CD4-positive, alpha-beta memory T cell (primary cell): ENCODE measurements at regions not wholly inside any gene's neighbourhood (a gene's known extent, or its start where the extent isn't known, plus 50 kb on each side); places are given as distances from the start of the nearest gene placed in this dataset.

Experiments
- CTCF ChIA-PET: fragments of 350-600 bp; sonication (Branson Sonifier 250); formaldehyde crosslinking; loops from one replicate; lab custom pipeline; 2021; ENCODE audit warnings: inconsistent platforms; ENCODE audit not compliant: partially characterized antibody; lab: Charles Lee
- POLR2A ChIA-PET: fragments of 350-600 bp; sonication (Branson Sonifier 250); formaldehyde crosslinking; loops from one replicate; lab custom pipeline; 2021; ENCODE audit not compliant: partially characterized antibody; lab: Charles Lee
- DNase-seq, 5 donors: peaks; one replicate each; pipeline versions ENCODE4 v3.0.0 to v3.0.0-alpha.2; 2020 to 2022; ENCODE audit warnings: mixed read lengths in 1 of 5
- H3K27ac ChIP-seq: one replicate; pipeline ENCODE4 v1.7.0; 2013; ENCODE audit warnings: low read depth, low read length
- H3K27me3 ChIP-seq: 2 replicates; pipeline ENCODE4 v1.7.0; 2013; ENCODE audit warnings: mild to moderate bottlenecking, low read length, moderate library complexity; ENCODE audit not compliant: insufficient read depth
- H3K36me3 ChIP-seq: 2 replicates; pipeline ENCODE4 v1.7.0; 2013; ENCODE audit warnings: mild to moderate bottlenecking, low read length, moderate library complexity; ENCODE audit not compliant: insufficient read depth
- H3K4me1 ChIP-seq: 2 replicates; pipeline ENCODE4 v1.7.0; 2013; ENCODE audit warnings: mild to moderate bottlenecking, low read length, moderate library complexity; ENCODE audit not compliant: insufficient read depth
- H3K4me3 ChIP-seq, 2 donors: one replicate each; pipeline ENCODE4 v1.7.0; 2013; ENCODE audit warnings: low read length in 2 of 2, mild to moderate bottlenecking in 1 of 2
- H3K9me3 ChIP-seq, 2 donors: one replicate each; pipeline ENCODE4 v1.7.0; 2013; ENCODE audit warnings: low read length in 2 of 2, control low read depth in 1 of 2; ENCODE audit not compliant: control insufficient read depth in 1 of 2
- H3K27ac Mint-ChIP-seq, 7 donors: one replicate each; pipeline ENCODE4 v1.8.0; 2020 to 2021; ENCODE audit warnings: mixed read lengths in 7 of 7, mild to moderate bottlenecking in 6 of 7, inconsistent platforms in 3 of 7, moderate library complexity in 3 of 7
- H3K27me3 Mint-ChIP-seq, 2 donors: one replicate each; pipeline ENCODE4 v1.8.0; 2020 to 2021; ENCODE audit warnings: mixed read lengths in 2 of 2
- H3K36me3 Mint-ChIP-seq, 2 donors: one replicate each; pipeline ENCODE4 v1.8.0; 2020 to 2021; ENCODE audit warnings: mixed read lengths in 2 of 2, inconsistent platforms in 1 of 2, mild to moderate bottlenecking in 1 of 2
- H3K4me1 Mint-ChIP-seq, 4 donors: one replicate each; pipeline ENCODE4 v1.8.0; 2020 to 2021; ENCODE audit warnings: mixed read lengths in 4 of 4, mild to moderate bottlenecking in 1 of 4
- H3K4me3 Mint-ChIP-seq, 8 donors: one replicate each; pipeline ENCODE4 v1.8.0; 2020 to 2021; ENCODE audit warnings: mixed read lengths in 8 of 8, mild to moderate bottlenecking in 7 of 8, moderate library complexity in 6 of 8, inconsistent platforms in 3 of 8
- H3K9me3 Mint-ChIP-seq, 8 donors: one replicate each; pipeline ENCODE4 v1.8.0; 2020 to 2021; ENCODE audit warnings: mixed read lengths in 8 of 8, mild to moderate bottlenecking in 5 of 8, inconsistent platforms in 3 of 8, moderate library complexity in 1 of 8
- intact Hi-C: fragments of 100-400 bp; cut with micrococcal nuclease; formaldehyde crosslinking; loops from one replicate; pipeline ENCODE4 v1.15.1; 2023

DNA sequence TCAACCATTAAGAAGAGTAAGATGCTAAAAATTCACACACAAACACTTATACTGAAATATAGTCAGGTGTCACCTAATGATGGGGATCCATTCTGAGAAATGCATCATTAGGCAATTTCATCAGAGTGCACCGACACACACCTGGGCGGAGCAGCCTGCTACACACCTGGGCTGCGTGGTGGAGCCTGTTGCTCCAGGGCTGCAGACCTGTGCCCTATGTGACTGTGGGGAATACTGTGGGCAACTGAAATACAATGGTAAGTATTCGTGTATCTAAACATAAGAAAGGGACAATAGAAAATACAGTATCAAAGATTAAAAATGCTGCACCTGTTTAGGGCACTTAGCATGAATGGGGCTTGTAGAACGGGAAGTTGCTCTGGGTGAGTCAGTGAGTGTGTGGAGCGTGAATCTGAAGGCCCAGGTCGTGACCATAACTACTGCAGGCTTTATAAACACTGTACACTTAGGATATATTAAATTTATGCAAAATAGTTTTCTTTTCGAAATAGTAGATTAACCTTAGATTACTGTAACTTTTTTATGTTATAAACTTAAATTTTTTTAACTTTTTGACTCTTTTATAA lies 124.4 kb upstream of the AFDN start:
- Mint-ChIP-seq H3K4me1 (peaks cover 13 to 45% (median 33%) of the 10 kb centered on the region in 4 donors), H3K4me3 (no peak overlapping the region), H3K27me3 (peaks cover 11 to 20% of the 10 kb centered on the region in 2 donors), H3K27ac (no peak overlapping the region), H3K36me3 (no peaks in the 10 kb centered on the region), H3K9me3 (peaks cover 0 to 2% (median 0%) of the 10 kb centered on the region in 8 donors)
- Histone ChIP-seq H3K4me3 (no peak overlapping the region), H3K4me1 (peaks cover 44% of the 10 kb centered on the region), H3K27me3 (peaks cover 15% of the 10 kb centered on the region), H3K27ac (no peak overlapping the region), H3K36me3 (no peaks in the 10 kb centered on the region), H3K9me3 (no peaks in the 10 kb centered on the region)
- intact Hi-C loops, result no loop called here
- no peak for DNase-seq
- POLR2A ChIA-PET, result no interaction called here
- CTCF ChIA-PET, result no interaction called here

DNA sequence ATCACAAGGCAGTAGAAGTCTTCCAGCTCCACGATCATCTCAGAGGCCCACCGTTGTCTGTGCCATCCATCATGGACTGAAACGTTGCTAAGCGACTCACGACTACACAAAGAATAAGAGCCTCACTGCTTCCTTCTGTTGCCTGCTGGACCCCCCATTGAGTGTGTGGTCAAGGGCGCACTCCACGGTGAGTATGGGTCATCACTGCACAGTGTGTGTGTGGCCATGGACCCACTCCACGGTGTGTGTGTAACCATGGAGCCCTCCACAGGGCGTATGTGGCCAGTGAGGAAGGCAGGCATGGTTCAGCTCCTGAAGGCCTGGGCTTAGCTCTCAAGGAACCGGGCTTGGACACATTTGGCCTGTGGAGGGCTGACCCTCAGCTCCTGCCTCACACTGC lies 123.4 kb upstream of the AFDN start:
- peaks cover 44% of the 10 kb centered on the region for H3K4me1 ChIP-seq
- intact Hi-C loops, result no loop called here
- no peaks in the 10 kb centered on the region for H3K9me3 ChIP-seq
- H3K36me3 Mint-ChIP-seq, result no peaks in the 10 kb centered on the region
- H3K9me3 Mint-ChIP-seq, result peaks cover 0 to 2% (median 0%) of the 10 kb centered on the region in 8 donors
- peaks cover 25% of the 10 kb centered on the region for H3K27me3 ChIP-seq
- H3K4me3 ChIP-seq, result no peak overlapping the region
- no peak overlapping the region for H3K4me3 Mint-ChIP-seq
- ChIA-PET POLR2A (no interaction called here), CTCF (no interaction called here)
- DNase-seq, result no peak
- H3K36me3 ChIP-seq, result no peaks in the 10 kb centered on the region
- H3K27ac Mint-ChIP-seq, result no peak overlapping the region
- peaks cover 13 to 51% (median 36%) of the 10 kb centered on the region in 4 donors for H3K4me1 Mint-ChIP-seq
- no peak overlapping the region for H3K27ac ChIP-seq
- peaks cover 15 to 25% of the 10 kb centered on the region in 2 donors for H3K27me3 Mint-ChIP-seq

DNA sequence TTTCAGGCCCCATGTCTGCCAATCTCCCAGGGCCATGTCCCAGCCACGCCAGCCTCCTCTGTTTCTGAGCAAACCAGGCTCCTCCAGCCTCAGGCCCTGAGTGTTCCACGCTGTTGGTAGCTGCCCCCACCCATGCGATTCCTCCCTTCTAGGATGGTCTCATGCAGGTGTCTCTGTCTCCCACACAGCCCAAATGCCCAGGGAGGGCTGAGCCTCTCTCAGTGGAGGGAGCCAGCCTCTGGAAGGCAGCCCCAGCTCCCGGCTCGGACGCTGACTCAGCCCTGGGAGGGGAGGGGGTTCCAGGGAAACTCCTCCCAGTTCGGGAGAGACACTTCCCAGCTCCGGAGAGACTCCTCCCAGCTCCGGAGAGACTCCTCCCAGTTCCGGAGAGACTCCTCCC lies 122.9 kb upstream of the AFDN start:
- intact Hi-C loops, result no loop called here
- peaks cover 14 to 55% (median 38%) of the 10 kb centered on the region in 4 donors for H3K4me1 Mint-ChIP-seq
- no peak overlapping the region for H3K27ac Mint-ChIP-seq

DNA sequence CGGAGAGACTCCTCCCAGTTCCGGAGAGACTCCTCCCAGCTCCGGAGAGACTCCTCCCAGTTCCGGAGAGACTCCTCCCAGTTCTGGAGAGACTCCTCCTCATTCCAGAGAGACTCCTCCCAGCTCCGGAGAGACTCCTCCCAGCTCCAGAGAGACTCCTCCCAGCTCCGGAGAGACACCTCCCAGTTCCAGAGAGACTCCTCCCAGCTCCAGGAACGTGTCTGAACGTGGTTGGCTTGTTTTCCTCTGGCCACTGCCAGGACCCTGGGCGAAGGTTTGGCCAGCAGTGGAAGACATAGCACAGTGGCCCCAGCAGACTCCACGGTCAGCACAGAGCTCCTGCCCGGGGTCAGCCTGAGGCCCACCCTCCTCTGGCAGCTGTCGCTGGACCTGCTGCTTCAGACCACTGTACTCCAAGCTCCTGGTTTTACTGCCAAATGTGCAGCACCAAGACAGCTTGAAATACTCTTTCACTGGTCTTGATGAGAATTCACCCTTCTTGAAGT lies 122.3 kb upstream of the AFDN start:
- Mint-ChIP-seq H3K4me3 (no peak overlapping the region), H3K27ac (no peak overlapping the region), H3K4me1 (peaks cover 14 to 49% (median 36%) of the 10 kb centered on the region in 4 donors), H3K36me3 (no peaks in the 10 kb centered on the region), H3K27me3 (peaks cover 23 to 35% of the 10 kb centered on the region in 2 donors), H3K9me3 (peaks cover 0 to 2% (median 0%) of the 10 kb centered on the region in 8 donors)
- Histone ChIP-seq H3K27me3 (peaks cover 32% of the 10 kb centered on the region), H3K4me1 (peaks cover 38% of the 10 kb centered on the region), H3K36me3 (no peaks in the 10 kb centered on the region), H3K4me3 (no peak overlapping the region), H3K27ac (no peak overlapping the region), H3K9me3 (no peaks in the 10 kb centered on the region)
- CTCF ChIA-PET, result no interaction called here
- POLR2A ChIA-PET, result no interaction called here
- intact Hi-C loops, result no loop called here
- no peak for DNase-seq

More for the DNA sequence above, 122.9 kb upstream of the AFDN start:
- H3K36me3 ChIP-seq, result no peaks in the 10 kb centered on the region
- ChIA-PET CTCF (no interaction called here), POLR2A (no interaction called here)
- H3K27me3 Mint-ChIP-seq, result peaks cover 18 to 29% of the 10 kb centered on the region in 2 donors
- no peak overlapping the region for H3K27ac ChIP-seq
- no peak overlapping the region for H3K4me3 Mint-ChIP-seq
- H3K9me3 Mint-ChIP-seq, result peaks cover 0 to 2% (median 0%) of the 10 kb centered on the region in 8 donors
- DNase-seq, result no peak
- no peak overlapping the region for H3K4me3 ChIP-seq
- no peaks in the 10 kb centered on the region for H3K36me3 Mint-ChIP-seq
- peaks cover 44% of the 10 kb centered on the region for H3K4me1 ChIP-seq
- H3K9me3 ChIP-seq, result no peaks in the 10 kb centered on the region
- peaks cover 30% of the 10 kb centered on the region for H3K27me3 ChIP-seq

DNA sequence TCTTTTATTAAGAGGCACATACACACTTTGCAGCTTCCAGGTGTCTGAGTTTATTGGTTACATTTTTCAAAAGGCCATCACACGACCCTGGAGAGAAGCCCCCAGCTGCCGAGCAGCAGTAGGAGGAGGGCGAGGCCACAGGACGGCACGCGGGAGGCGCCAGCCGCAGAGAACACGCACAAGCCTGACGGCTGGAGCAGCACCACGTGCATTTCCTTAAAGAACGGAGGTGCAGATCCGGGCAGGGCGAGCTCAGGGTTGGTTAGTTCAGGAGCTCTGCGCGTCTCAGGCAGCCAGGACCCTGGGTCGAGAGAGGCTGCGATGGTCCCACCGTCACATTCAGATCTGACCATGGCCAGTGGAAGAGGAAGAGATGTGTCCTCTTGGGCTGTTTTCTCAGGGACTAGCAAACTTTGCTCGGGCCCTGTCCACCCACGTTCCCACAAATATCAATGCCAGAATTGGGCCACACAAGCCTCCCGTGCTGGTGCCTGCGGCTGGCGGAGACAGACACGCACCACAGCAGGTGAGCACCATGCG lies 121.4 kb upstream of the AFDN start:
- H3K27ac Mint-ChIP-seq, result peak overlapping the region in 1 of 7 donors; percentile 27
- peak overlapping the region in 2 of 8 donors; percentile 29 to 58 for H3K4me3 Mint-ChIP-seq
- no peak for DNase-seq
- H3K9me3 ChIP-seq, result no peaks in the 10 kb centered on the region
- H3K4me1 ChIP-seq, result peaks cover 30% of the 10 kb centered on the region
- peaks cover 36% of the 10 kb centered on the region for H3K27me3 ChIP-seq
- no peaks in the 10 kb centered on the region for H3K36me3 ChIP-seq
- H3K36me3 Mint-ChIP-seq, result no peaks in the 10 kb centered on the region
- no peak overlapping the region for H3K4me3 ChIP-seq
- H3K9me3 Mint-ChIP-seq, result peaks cover 0 to 1% (median 0%) of the 10 kb centered on the region in 8 donors
- H3K4me1 Mint-ChIP-seq, result peaks cover 10 to 41% (median 28%) of the 10 kb centered on the region in 4 donors
- intact Hi-C loops, result no loop called here
- POLR2A ChIA-PET, result no interaction called here
- peaks cover 23 to 41% of the 10 kb centered on the region in 2 donors for H3K27me3 Mint-ChIP-seq
- no peak overlapping the region for H3K27ac ChIP-seq
- CTCF ChIA-PET, result no interaction called here

DNA sequence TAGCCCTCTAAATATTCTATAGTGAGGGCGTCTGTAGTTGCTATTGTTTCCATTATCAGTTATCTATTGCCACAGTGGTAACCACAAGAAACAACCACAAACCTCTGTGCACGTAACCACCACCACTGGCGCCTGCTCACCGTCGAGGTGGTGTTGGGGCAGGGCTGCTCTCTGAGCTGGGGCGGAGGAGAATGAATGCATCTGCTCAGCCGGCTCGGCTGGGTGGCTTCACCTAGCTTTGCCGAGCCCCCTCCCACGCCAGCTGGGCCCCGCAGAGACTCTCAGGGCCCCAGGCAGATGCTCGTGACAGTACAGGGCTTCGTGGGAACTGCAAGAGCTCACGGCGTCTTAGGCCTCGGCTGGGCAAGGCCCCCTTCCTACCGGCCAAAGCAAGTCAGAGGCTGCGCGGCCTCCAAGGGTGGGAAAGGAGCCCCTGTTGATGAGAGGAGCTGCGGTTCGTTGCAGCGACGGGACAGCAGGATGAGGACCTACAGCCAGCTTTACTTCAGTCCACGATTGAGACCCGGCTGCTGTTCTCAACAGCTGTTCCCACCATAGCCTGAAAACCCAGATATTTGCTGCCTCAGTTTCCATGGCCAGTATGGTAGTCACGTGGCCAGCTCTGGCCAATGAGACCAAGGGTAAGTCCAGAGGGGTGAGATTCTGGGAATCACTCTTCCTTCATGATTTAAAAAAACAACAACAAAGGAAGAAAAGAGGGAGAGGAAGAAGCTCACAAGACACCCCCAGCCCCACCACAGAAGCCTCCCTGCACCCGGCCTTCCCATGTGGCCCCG lies 120.2 kb upstream of the AFDN start:
- no peak overlapping the region for H3K27ac ChIP-seq
- Mint-ChIP-seq H3K27me3 (peaks cover 30 to 50% of the 10 kb centered on the region in 2 donors), H3K27ac (peak overlapping the region in 5 of 7 donors; percentile 32 to 88 (median 71)), H3K9me3 (no peaks in the 10 kb centered on the region), H3K4me3 (peak overlapping the region in 7 of 8 donors; percentile 25 to 76 (median 56)), H3K36me3 (no peaks in the 10 kb centered on the region), H3K4me1 (peaks cover 10 to 39% (median 25%) of the 10 kb centered on the region in 4 donors)
- intact Hi-C loops, result no loop called here
- peak; percentile 67 to 79 (median 72) for DNase-seq
- no peaks in the 10 kb centered on the region for H3K36me3 ChIP-seq
- peaks cover 28% of the 10 kb centered on the region for H3K4me1 ChIP-seq
- H3K27me3 ChIP-seq, result peaks cover 36% of the 10 kb centered on the region
- H3K9me3 ChIP-seq, result no peaks in the 10 kb centered on the region
- POLR2A ChIA-PET, result interaction anchor here (1.0 kb wide), 1 partner anchor 121 kb away, joined by 3 read pairs; no protein-coding TSS in a partner anchor
- H3K4me3 ChIP-seq, result no peak overlapping the region
- CTCF ChIA-PET, result no interaction called here
